T-helper 1 cell treated with Interleukin-12 subunit alpha and Interleukin-12 subunit beta and Interleukin-4 antibody, amounts not matched to agents 30 μg/mL and 1 μg/mL, for 36 hours (primary cell): ENCODE measurements at regions not wholly inside any gene's neighbourhood (a gene's known extent, or its start where the extent isn't known, plus 50 kb on each side); places are given as distances from the start of the nearest gene placed in this dataset.
"Not testable (repeated sequence)": the region's sequence is repeated elsewhere in the genome, so short reads cannot be mapped to it uniquely, and the experiment has no call there.

Experiments
- H3K27ac Mint-ChIP-seq: one replicate; pipeline ENCODE4 v1.8.0; 2021; ENCODE audit warnings: mild to moderate bottlenecking, mixed read lengths
- H3K27me3 Mint-ChIP-seq: one replicate; pipeline ENCODE4 v1.8.0; 2021; ENCODE audit warnings: low read depth, mixed read lengths
- H3K36me3 Mint-ChIP-seq: one replicate; pipeline ENCODE4 v1.8.0; 2021; ENCODE audit warnings: low read depth, mixed read lengths
- H3K4me1 Mint-ChIP-seq: one replicate; pipeline ENCODE4 v1.8.0; 2021; ENCODE audit warnings: low read depth, mixed read lengths
- H3K4me3 Mint-ChIP-seq: one replicate; pipeline ENCODE4 v1.8.0; 2021; ENCODE audit warnings: mild to moderate bottlenecking, moderate library complexity, mixed read lengths
- H3K9me3 Mint-ChIP-seq: one replicate; pipeline ENCODE4 v1.8.0; 2021; ENCODE audit warnings: mixed read lengths

DNA sequence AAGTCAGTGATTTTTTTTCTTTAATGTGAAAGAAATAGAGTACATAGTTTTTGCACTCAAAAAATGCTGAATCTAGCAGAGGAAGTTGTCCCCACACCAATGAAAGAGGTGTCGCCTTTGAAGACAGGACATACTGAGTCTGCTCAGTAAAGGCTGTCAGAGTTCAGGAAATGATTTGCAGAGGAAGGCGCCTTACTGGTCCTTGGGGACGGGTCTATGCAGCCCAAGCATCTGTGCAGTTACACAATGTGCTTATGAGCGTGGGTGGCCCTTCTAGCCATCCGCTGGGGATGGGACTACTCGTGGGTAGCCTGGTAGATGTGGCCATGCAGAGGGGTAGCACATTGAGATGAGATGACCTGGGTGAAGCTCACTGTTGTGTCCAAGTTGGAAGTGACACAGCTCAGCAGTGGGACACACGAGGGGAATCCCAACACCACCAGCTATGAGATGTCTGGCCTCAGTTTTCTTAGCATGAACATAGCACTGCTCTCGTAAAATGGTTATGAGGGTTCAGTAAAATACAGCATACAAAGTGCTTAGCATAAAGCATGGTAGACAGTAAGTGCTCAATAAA lies 116.5 kb upstream of the RBPJ start:
- peaks cover 14% of the 10 kb centered on the region for H3K27me3 Mint-ChIP-seq
- peaks cover 17% of the 10 kb centered on the region for H3K9me3 Mint-ChIP-seq
- H3K36me3 Mint-ChIP-seq: peaks cover 27% of the 10 kb centered on the region
- peak overlapping the region; percentile 78 for H3K27ac Mint-ChIP-seq
- peak overlapping the region; percentile 12 for H3K4me3 Mint-ChIP-seq
- H3K4me1 Mint-ChIP-seq: peaks cover 37% of the 10 kb centered on the region

DNA sequence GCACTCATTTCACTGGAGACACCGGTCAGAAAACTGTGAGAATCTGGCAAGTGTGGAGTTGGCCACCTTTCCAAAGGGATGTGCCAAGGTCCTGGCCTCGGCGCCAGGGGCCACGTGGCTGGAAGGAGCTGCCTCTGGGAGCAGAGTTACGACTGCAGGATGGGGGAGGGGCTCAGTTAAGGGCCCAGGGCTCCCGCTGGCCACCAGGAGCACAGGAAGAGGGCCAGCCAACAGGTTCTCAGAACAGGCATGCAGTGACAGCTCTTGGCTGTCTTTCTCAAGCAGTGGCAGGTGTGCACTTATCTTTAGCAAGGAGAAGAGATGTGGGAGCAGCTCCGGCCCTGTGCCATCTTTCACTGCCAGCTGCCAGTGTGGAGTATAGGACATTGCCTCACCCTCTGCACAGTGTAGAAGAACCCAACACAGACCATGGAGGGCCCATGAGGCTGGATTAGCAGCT lies 115.9 kb upstream of the RBPJ start:
- Mint-ChIP-seq H3K4me3 (no peak overlapping the region), H3K27me3 (peaks cover 17% of the 10 kb centered on the region), H3K9me3 (peaks cover 17% of the 10 kb centered on the region), H3K4me1 (peaks cover 36% of the 10 kb centered on the region), H3K36me3 (peaks cover 29% of the 10 kb centered on the region), H3K27ac (no peak overlapping the region)

DNA sequence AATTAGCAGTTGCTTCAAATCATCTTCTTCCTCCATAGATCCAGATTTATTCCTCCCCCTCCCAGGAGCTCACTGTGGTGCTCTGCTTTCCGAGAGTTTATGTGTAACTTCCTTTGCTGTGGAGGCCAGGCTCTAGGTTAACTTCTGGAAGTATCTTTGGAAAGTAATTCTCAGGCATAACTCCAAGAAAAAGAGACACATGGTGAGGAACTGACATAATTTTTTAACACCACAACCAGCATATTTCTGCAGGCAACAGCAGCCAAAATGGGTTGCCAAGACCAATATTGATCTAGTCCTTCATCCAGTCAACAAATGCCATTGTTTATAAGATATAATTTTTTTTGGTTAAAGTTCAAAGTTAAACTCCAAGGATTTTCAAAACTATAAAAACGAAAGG lies 114.5 kb upstream of the RBPJ start:
- Mint-ChIP-seq H3K27ac (no peak overlapping the region), H3K4me3 (no peak overlapping the region), H3K27me3 (peaks cover 23% of the 10 kb centered on the region), H3K9me3 (peaks cover 17% of the 10 kb centered on the region), H3K4me1 (peaks cover 32% of the 10 kb centered on the region), H3K36me3 (peaks cover 29% of the 10 kb centered on the region)

DNA sequence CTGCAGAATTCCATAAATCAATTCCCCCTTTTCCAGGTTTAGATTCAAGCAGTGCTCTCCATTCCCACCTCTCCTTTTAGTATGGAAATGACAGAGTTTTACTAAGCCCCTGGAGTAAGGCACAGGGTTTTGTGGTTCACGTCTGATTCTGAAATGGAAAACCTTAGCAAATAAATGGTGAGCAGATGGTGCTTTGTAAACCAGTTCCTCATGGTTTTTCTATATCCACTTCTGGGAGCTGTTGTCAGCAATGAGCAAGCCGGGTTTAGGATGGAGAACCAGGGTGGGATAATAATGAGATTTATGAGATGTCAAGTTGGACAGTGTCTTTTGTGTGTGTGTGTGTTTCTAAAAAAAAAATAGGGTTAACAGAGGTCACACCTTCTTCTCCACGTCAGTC lies 113.8 kb upstream of the RBPJ start:
- Mint-ChIP-seq H3K27me3 (peaks cover 17% of the 10 kb centered on the region), H3K27ac (no peak overlapping the region), H3K4me1 (peaks cover 27% of the 10 kb centered on the region), H3K9me3 (peaks cover 11% of the 10 kb centered on the region), H3K4me3 (no peak overlapping the region), H3K36me3 (peaks cover 24% of the 10 kb centered on the region)

DNA sequence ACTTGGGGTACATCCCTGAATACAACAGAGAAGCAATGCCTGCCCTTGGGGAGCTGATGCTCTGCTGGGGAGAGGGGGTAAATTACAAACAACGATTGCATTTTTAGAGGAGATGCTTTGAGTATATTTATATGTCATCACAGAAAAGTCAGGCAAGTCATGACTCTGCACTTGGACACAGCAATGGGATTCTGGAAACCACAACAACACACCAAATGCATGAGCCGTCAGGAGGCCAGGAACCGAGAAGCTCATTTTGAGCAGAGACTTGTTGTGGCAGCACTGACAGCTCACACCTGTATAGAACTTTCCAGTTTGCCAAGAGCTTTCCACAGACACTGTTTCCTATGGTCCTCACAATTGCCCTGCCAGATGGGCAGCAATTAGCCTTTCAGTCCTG lies 113.2 kb upstream of the RBPJ start:
- Mint-ChIP-seq H3K27ac (no peak overlapping the region), H3K4me1 (peaks cover 25% of the 10 kb centered on the region)

DNA sequence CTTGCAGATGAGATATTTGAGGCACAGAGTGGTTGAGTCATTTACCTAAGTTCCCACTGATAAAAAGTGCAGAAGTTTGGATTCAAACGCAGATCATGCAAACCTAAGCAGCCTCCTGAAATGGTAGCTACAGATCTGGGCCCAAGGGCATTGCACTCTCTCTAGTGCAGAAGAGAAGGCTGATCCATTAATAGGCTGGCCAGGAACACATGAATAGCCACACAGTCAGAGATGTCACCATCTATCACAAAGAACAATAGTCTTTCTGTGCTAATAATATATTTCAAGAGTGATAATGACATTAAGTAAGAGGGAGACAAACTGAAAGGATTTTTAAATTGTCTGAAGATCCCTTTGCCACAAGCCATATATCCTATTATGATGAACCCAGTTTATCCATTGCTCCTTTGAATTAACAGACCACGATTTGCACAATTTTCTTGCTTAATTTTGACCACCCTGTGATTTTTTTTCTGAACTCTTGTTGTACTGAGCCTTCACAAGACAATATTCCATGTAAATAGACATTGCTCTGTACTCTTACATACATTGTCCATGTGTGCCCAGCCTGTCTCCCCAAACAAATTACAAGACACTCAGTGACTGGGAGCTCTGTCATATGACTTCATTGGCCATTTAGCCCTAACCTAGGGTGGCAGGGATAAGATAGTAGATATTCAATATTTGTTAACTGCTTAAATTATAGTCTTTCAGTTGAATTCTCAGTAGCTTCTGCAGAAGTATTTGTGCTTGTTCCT lies 112.4 kb upstream of the RBPJ start:
- H3K27me3 Mint-ChIP-seq: peaks cover 19% of the 10 kb centered on the region
- no peak overlapping the region for H3K27ac Mint-ChIP-seq
- H3K4me1 Mint-ChIP-seq: peaks cover 21% of the 10 kb centered on the region
- peaks cover 15% of the 10 kb centered on the region for H3K36me3 Mint-ChIP-seq
- H3K4me3 Mint-ChIP-seq: no peak overlapping the region
- peaks cover 4% of the 10 kb centered on the region for H3K9me3 Mint-ChIP-seq

More for the DNA sequence above, 113.2 kb upstream of the RBPJ start:
- H3K4me3 Mint-ChIP-seq: no peak overlapping the region
- peaks cover 15% of the 10 kb centered on the region for H3K27me3 Mint-ChIP-seq
- peaks cover 9% of the 10 kb centered on the region for H3K9me3 Mint-ChIP-seq
- H3K36me3 Mint-ChIP-seq: peaks cover 22% of the 10 kb centered on the region

DNA sequence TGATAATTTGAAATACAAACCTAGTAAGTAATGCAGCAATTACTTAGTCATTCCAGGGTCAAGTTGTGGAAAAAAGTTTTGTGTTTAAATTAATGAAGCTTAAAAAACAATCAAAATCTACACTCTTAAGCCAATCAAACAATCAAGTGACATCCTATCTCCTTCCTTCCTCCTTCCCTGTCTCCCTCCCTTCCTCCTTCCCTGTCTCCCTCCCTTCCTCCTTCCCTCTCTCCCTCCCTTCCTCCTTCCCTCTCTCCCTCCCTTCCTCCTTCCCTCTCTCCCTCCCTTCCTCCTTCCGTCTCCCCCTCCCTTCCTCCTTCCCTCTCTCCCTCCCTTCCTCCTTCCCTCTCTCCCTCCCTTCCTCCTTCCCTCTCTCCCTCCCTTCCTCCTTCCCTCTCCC lies 111.4 kb upstream of the RBPJ start:
- H3K9me3 Mint-ChIP-seq: peaks cover 10% of the 10 kb centered on the region
- H3K27ac Mint-ChIP-seq, H3K4me3 Mint-ChIP-seq: not testable (repeated sequence)
- H3K4me1 Mint-ChIP-seq: peaks cover 19% of the 10 kb centered on the region
- peaks cover 12% of the 10 kb centered on the region for H3K36me3 Mint-ChIP-seq
- H3K27me3 Mint-ChIP-seq: peaks cover 25% of the 10 kb centered on the region

DNA sequence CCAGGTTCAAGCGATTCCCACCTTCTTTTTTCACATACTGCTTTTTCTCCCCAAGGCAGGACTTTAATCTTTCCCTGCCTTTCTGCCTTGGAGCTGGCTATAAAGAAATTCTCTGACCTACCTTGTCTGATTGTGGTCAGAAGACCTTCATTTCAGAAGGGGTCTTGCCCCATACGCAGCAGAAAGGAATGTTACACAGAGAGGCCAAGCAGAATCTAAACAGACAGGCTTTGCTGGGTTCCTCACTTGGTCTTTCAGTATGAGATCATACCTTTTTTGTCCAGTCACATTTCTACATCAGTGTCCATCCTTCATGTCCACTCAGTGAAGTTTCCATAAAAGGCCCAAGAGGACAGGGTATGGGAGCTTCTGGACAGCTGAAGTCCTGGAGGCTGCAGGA lies 108.3 kb upstream of the RBPJ start:
- Mint-ChIP-seq H3K27me3 (peaks cover 25% of the 10 kb centered on the region), H3K4me3 (no peak overlapping the region), H3K4me1 (peaks cover 11% of the 10 kb centered on the region), H3K9me3 (peaks cover 10% of the 10 kb centered on the region), H3K36me3 (peaks cover 10% of the 10 kb centered on the region), H3K27ac (no peak overlapping the region)

DNA sequence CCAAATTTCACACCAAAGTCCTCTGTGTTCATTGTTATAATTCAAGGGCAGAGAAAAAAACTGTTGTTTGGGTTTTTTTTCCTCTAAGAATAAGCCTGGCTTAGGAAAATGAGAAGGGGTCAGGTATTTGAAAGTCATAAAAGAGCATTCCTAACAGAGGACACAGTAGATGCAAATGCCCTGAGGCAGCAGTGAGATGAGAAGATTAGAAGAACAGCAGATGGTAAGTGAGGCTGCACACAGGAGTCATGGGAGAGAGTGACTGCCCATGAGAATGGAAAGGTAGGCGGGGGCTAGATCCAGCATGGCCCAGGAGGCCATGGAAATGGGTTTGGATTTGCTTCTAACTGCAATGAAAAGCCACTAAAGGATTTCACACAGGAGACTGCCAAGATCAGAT lies 107.5 kb upstream of the RBPJ start:
- peaks cover 25% of the 10 kb centered on the region for H3K27me3 Mint-ChIP-seq

DNA sequence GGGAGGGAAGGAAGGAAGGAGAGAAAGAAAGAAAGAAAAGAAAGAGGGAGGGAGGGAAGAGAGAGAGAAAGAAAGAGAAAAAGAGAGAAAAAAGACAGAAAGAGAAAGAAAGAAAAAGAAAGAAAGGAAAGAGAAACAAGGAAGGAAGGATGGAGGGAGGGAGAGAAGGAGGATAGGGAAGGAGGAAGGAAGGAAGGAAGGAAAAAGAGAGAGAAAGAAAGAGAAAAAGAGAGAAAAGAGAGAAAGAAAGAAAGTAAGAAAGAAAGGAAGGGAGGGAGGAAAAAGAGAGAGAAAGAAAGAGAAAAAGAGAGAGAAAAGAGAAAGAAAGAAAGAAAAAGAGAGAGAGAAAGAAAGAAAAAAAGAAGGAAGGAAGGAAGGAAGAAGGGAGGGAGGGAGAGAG lies 105.8 kb upstream of the RBPJ start:
- Mint-ChIP-seq H3K9me3 (peaks cover 10% of the 10 kb centered on the region), H3K4me3 (no peak overlapping the region), H3K27ac (no peak overlapping the region), H3K27me3 (peaks cover 19% of the 10 kb centered on the region), H3K36me3 (peaks cover 6% of the 10 kb centered on the region), H3K4me1 (peaks cover 11% of the 10 kb centered on the region)

More for the DNA sequence above, 107.5 kb upstream of the RBPJ start:
- Mint-ChIP-seq H3K36me3 (peaks cover 10% of the 10 kb centered on the region), H3K4me3 (no peak overlapping the region), H3K27ac (no peak overlapping the region), H3K9me3 (peaks cover 10% of the 10 kb centered on the region), H3K4me1 (peaks cover 11% of the 10 kb centered on the region)

DNA sequence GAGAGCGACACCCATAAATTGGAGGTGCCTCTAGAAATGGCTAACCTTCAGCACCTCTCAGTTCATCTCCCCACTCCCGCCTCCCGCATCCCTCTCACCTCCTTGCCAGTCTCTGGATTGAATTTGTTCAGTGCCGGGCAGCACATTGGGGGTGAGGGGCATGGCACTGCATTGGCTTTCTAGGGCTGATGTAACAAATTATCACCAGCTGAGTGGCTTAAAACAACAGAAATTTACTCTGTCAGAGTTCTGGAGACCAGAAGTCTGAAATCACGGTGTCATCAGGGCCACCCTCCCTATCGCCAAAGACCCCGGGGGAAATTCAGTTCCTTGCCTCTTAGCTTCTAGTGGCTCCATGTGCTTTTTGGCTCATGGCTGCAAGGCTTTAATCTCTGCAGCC lies 105.1 kb upstream of the RBPJ start:
- peaks cover 10% of the 10 kb centered on the region for H3K9me3 Mint-ChIP-seq
- H3K27ac Mint-ChIP-seq: no peak overlapping the region
- H3K4me1 Mint-ChIP-seq: peaks cover 9% of the 10 kb centered on the region

DNA sequence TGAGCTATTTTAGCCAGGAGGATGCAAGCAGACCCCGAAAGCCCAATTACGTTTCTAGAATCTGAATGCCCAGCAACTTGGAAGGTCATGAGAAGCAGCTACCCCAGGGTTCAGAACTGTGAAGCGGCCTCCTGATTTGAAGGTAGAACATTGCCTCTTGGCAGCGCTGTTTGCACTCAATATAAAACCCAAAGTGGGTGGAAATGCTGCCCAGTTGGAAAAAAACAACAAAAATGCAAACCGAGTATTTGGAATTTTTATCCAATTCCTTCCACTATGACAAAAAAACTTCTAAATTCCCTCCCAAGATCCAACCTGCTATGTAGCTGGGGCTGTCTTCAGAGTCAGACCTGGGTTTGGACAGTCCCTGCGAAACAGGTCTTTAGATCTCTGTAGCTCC lies 103.3 kb upstream of the RBPJ start:
- Mint-ChIP-seq H3K27ac (no peak overlapping the region), H3K27me3 (peaks cover 10% of the 10 kb centered on the region), H3K4me1 (peaks cover 9% of the 10 kb centered on the region), H3K36me3 (peaks cover 3% of the 10 kb centered on the region), H3K9me3 (peaks cover 10% of the 10 kb centered on the region), H3K4me3 (no peak overlapping the region)

More for the DNA sequence above, 105.1 kb upstream of the RBPJ start:
- H3K36me3 Mint-ChIP-seq: peaks cover 3% of the 10 kb centered on the region
- H3K4me3 Mint-ChIP-seq: no peak overlapping the region
- H3K27me3 Mint-ChIP-seq: peaks cover 15% of the 10 kb centered on the region

DNA sequence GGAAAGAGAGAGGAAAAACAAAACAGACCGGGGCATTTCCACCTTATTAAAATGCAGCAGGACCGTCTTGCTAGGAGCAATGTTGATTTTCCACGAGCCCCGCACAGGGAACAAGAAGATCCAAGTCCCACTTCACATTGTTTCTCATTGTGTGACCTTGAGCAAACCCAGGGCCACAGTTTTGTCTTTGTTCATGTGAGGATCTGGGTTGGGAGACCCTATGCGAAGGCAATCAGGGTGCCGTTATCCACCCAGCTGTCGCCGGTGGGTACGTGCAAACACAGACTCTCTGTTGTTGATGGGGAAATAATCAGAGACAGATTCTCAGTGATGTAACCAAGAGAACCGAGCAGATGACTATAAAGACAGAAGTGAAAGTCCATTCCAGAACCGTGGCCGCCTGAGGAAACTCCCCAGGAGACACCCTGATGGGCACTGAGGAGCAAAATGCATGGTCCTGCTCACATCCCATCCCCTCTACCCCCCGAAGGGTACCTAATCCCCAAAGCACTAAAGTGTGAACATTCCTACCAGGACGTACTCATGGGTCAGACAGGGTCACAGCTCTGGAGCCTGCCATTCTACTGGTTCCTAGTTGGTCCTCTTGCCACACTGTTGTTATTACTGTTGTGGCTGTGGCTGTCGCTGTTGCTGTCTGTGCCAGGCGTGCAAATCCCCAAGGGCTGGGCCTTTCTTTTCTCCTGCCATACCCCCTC lies 102.7 kb upstream of the RBPJ start:
- Mint-ChIP-seq H3K4me1 (peaks cover 9% of the 10 kb centered on the region), H3K9me3 (peaks cover 10% of the 10 kb centered on the region), H3K27ac (no peak overlapping the region), H3K4me3 (no peak overlapping the region), H3K36me3 (peaks cover 3% of the 10 kb centered on the region), H3K27me3 (peaks cover 10% of the 10 kb centered on the region)

DNA sequence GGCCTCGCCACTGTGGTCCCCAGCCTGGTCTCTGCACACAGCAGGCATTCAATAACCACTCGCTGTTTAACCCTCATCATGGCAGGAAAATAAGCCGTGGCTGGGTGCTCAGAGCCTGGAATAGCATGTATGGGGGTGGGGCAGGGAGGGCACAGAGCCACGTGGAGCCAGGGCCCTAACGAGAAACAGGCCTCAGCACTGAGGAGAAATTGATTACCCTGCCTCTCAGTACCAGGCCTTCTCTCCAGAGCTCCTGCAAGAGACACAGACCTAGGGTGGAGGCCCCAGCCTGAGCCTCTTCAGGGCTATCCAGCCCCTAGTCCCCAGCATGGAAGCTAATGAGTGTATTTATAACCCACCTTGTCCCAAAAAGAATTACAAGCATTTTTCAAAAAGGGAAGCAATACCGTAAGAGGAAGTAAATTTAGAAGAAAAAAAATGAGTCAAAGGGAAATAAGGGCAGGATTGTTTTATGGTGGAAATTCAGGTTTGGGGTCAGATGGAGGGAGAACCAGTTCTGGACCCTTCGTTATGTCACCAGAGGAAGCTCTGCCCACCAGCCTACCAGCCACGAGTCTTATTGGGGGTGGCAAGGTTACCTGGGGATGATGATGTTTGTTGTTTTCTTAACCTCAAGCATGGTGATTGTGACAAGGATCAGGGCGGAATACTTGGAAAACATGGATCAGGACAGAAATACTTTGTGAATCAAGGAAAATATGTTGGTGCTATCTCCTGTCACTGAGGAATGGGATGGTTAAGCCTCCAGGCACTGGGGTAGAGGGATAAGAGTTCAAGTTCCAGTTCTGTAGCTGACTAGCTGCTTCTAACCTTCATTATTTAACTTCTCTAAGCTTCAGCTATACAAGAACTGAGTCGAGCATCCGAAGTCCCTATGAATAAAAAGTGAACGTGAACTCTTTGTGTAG lies 101.9 kb upstream of the RBPJ start:
- H3K9me3 Mint-ChIP-seq: peaks cover 2% of the 10 kb centered on the region
- H3K4me1 Mint-ChIP-seq: peaks cover 2% of the 10 kb centered on the region
- no peak overlapping the region for H3K4me3 Mint-ChIP-seq
- no peak overlapping the region for H3K27ac Mint-ChIP-seq
- H3K36me3 Mint-ChIP-seq: peaks cover 4% of the 10 kb centered on the region
- H3K27me3 Mint-ChIP-seq: peaks cover 4% of the 10 kb centered on the region
